Stimulated activated CD8-positive, alpha-beta memory T cell treated with anti-CD3 and anti-CD28 coated beads, Interleukin-15, amount 100 ng/mL, for 1 hour (primary cell): ENCODE measurements at regions not wholly inside any gene's neighbourhood (a gene's known extent, or its start where the extent isn't known, plus 50 kb on each side); places are given as distances from the start of the nearest gene placed in this dataset.
"Not testable (repeated sequence)": the region's sequence is repeated elsewhere in the genome, so short reads cannot be mapped to it uniquely, and the experiment has no call there.

ENCODE experiments used
- DNase-seq: peaks from one replicate; pipeline ENCODE4 v3.0.0-alpha.2; 2020; ENCODE audit warnings: low read depth

DNA sequence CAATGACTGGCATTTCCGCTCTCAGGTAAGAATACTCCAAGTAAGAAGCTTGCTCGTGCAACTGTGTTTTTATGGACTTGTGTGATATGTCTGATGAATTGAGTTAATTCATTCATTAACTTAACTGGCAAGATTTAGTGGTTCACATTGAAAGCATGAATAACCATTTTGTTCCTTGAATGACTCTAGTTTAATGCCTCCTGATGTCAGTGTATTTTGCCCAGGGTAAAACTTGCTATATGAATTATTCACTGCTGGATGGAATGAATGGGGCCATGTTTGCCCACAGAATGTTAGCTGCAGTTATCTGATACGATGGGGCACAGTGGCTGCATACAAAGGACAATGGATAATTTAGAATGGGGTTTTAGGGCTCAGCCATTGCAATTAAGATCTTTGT lies 124.1 kb downstream of the ZNF365 start:
- no peak for DNase-seq

DNA sequence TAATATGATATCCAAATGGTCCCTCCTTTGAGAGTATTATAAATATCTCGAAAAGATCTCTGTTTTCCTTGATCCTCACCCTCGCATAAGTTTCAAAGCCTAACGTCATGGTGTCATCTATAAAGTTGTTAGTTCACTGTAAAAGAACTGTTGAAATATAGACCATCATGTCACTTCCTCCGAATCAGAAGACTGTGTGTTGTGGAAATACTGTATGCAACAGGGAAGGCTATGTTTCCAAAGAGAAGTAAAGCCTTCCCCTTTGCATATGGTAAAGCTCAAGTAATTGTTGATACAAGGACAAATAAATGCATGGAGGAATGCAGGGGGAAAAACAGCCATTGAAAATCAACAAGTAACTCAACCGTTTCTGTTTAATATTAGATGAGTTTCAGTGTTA lies 125.9 kb downstream of the ZNF365 start:
- not testable (repeated sequence) for DNase-seq

DNA sequence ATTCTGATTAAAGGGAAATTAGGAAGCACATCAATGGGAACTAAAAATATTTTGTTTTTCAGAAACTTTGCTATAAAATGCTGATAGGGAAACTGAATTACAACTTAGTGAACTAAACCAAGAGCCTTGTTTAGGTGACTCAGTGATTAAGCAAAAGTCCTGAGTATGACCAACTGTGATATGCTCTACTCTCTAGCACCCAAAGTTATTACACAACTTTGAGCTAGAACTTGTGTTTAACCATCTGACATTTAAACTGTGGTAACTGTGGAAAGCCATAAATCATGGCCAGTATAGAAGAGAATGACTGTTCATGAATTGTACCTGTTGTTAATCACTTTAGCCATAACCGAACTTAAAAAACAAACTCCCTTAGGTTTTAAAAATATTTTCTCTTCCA lies 127.4 kb downstream of the ZNF365 start:
- DNase-seq = no peak

GRCh38 chr10:62502995-62503613 lies 128.9 kb downstream of the ZNF365 start:
- DNase-seq = no peak

- no peak for DNase-seq
These were observed 129.7 kb downstream of the ZNF365 start for GRCh38 chr10:62503872-62504271.

GRCh38 chr10:62506371-62506770 lies 132.2 kb downstream of the ZNF365 start:
- DNase-seq = no peak

- DNase-seq = no peak
These were observed 137.1 kb downstream of the ZNF365 start for GRCh38 chr10:62511238-62511637.

DNA sequence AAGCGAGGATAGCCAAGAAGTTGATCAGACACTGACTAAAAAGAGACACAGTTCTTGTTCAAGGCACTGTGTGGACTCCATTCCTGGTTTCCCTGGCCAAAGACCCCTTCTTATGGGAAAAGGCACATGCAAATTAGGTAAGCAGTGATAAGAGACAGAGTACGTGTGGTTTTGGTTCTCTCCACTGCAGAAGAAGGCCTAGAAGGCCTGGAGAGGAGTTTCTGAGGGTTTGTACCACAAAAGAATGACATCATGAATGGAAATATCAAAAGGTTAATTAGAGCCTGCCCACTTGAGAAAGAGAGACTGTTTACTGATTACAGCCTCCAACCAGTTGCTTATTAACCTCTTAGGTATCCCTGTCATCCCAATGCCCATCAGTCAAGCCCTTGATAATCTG lies 137.5 kb downstream of the ZNF365 start:
- no peak for DNase-seq

- DNase-seq = no peak
These were observed 138.7 kb downstream of the ZNF365 start for GRCh38 chr10:62512732-62513475.

GRCh38 chr10:62514079-62514693 lies 140.0 kb downstream of the ZNF365 start:
- DNase-seq = no peak

DNA sequence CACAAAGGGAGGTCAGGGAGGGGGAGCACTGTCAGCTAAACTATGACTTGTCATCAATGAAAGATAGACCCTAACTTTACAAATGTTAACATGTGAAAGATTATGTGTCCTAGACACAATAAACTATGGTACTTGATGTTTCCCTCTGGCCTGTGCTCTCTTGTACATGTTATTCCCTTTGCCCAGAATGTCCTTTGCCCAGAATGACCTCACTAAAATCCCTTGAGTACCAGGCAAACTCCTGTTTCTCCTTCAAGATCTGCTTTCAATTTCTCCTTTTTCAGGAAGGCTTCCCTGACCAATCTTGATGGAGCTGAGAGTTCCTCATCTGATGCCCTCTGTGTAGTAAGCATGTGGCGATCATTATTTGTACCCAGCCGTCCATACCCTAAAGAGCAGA lies 143.1 kb downstream of the ZNF365 start:
- DNase-seq = no peak

DNA sequence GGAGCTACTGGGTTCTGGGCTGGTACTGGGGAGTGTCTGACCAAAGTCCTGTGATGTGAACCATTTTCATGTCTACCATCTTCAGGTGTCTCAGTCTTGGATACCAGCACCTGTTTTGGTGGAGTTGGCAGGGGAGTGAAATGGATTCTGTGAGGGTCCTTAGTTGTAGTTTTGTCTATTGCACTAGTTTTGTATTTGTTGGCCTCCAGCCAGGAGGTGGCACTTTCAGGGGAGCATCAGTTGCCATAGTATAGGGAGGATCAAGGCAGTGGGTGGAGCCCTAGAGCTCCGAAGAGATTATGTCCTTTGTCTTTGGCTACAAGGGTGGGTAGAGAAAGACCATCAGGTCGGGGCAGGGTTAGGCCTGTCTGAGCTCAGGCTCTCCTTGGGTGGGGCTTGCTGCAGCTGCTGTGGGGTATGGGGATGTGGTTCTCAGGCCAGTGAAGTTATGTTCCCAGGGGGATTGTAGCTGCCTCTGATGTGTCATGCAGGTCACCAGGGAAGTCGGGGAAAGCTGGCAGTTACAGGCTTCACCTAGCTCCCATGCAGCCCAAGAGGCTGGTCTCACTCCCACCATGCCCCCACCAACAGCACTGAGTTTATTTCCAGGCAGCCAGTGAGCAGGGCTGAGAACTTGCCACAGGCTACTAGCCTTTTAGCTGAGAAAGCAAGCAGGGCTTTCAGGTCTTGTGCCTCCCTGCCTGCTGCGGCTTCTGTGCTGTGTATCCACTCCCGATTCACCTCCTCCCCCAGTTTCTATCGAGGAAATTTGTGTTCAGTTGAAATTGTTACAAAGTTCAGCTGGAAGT lies 153.1 kb downstream of the ZNF365 start:
- DNase-seq = no peak

- DNase-seq = no peak
These were observed 154.3 kb downstream of the ZNF365 start for GRCh38 chr10:62528441-62528840.

DNA sequence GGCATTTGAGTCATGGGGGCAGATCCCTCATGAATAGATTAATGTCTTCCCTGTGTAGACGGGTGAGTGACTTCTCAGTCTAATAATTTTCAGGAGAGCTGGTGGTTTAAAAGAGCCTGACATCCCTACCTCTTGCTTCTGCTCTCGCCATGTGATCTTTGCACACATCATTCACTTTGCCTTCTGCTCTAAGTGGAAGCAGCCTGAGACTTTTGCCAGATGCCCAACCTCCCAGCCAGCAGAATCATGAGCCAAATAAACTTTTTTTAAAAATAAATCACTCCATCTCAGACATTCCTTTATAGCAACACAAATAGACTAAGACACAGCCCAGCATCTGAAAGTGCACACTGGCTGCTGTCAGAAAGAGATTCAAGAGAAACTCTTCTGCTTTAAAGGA lies 155.2 kb downstream of the ZNF365 start:
- no peak for DNase-seq

GRCh38 chr10:62534031-62534430 lies 159.9 kb downstream of the ZNF365 start:
- no peak for DNase-seq

GRCh38 chr10:62538606-62539005 lies 164.4 kb downstream of the ZNF365 start:
- no peak for DNase-seq

DNA sequence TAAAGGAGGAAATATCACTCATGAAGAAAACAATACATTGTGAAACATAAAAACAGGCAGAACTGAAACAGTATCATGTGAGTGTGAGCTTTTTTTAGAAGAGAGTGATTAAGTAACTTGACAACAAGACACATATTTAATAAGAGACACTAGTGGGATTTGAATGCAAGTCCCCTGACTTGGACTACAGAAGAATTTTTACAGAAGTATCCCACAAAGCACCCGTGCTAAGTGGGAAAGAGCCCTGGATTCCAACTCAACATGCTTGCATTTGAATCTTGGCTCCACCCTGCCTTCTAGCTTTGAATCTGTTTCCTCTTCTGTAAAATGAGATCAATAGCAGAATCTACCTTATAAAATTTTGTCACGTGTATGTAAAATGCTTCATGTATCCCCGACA lies 166.2 kb downstream of the ZNF365 start:
- no peak for DNase-seq

GRCh38 chr10:62541811-62542210 lies 167.6 kb downstream of the ZNF365 start:
- no peak for DNase-seq

DNA sequence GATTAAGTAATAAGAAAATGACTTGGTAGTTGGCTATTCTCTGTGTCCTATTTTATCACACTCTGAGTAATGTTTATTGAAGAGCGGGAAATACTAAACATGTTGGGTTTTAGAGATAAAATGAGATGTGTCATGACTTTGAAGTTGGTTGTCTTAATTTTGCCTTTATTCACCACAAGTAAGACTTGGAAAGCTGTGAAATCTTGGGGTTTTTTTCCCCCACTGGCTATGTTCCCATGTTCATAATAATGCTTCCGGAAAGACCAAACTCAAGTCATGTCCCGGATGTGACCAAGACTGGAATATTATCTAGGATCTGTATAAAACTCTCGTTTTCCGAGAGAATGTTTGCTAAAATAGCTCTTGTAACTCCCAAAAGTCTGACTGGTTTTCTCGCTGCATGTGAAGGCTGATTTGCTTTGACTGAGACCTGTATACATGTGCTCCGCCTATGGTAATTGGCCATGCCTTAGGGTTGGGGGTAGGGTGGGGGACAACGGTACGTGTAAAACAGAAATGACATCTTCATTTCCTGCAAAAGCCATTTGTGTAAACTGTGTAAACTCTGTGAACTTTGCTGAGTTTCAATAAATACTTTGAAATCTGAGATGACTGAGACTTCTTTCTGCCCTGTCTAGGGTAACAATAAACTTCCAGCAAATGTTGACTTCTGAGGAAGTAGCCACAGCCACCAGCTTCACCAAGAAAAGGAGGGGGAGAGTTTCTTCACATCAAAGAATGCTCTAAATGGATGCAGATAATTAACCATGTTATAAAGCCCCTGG lies 169.6 kb downstream of the ZNF365 start:
- no peak for DNase-seq

DNA sequence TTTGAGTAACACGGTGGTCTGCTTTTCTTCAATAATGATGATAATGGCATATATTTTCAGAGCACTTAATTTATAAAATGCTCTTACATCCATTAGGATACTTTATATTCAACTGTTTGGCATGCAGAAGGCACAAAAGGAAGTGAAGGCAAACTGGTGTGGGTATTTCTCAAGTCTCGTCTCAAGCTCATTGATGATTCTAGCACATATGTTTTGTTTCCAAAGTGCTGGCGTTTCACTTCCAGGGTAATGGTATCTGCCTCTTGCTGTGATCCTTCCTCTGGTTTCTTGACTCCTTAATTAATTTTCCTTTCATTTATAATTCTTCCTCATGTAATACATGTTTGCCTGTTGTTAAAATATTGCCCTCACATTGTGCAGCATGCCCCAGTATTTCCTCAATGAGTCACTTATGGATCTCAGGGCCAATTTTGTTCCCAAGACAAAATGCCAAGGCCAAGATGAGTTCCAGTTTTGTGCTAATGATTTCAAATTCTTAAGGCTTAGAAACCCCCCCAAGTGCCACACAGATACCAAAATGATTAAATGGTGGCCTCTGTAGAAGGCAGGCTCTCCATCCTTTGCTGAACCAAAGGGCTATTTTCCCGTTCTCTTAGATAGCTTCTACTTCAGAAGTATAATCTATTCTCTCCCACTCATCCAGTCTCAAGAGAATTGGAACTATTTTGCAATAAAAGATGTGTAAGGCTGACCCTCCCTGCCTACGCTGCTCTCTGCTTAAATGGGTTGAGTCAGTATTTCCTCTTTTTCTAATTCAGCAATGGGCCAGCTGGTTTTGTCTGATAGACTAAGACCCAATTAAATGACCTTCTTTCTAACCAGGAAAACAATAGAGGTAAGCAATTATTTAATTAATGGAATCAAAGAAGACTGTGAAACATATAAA lies 171.2 kb downstream of the ZNF365 start:
- no peak for DNase-seq

DNA sequence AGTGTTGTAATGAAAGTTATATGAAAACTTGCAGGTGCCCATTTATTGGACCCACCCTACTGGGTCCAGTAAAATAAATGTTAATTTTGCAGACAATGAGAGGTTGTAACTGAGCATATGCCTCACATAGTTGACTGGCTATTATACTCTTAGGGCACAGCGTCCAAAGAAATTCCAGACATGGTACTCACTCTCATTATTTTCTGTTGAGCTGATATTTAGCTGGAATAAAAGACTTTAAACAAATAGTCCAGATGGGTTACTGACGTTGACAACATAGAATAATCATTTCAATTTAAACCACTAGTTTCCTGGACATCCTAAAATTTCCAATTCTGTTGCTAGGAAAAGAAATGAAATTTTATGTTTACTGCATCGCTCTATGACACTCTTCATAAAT lies 174.5 kb downstream of the ZNF365 start:
- no peak for DNase-seq
